BLaER1 treated with 17β-estradiol and CSF1 and Interleukin-3, amounts not matched to agents 10 nM and 100 nM (cell line): ENCODE measurements at regions not wholly inside any gene's neighbourhood (a gene's known extent, or its start where the extent isn't known, plus 50 kb on each side); places are given as distances from the start of the nearest gene placed in this dataset.
A peak's percentile ranks its signal among the peaks of the same experiment; 100 is the strongest.
"Not testable (repeated sequence)": the region's sequence is repeated elsewhere in the genome, so short reads cannot be mapped to it uniquely, and the experiment has no call there.

Source experiments
- H3K27ac ChIP-seq, 11 experiments: shearing (Covaris generic); formaldehyde crosslinking; 2 replicates each; pipeline ENCODE4 v1.8.1; 2022
- H3K27me3 ChIP-seq, 11 experiments: shearing (Covaris generic); formaldehyde crosslinking; 2 replicates each; pipeline ENCODE4 v1.8.1; 2022
- H3K36me3 ChIP-seq, 11 experiments: shearing (Covaris generic); formaldehyde crosslinking; 2 replicates each; pipeline ENCODE4 v1.8.1; 2022
- H3K4me1 ChIP-seq, 10 experiments: shearing (Covaris generic); formaldehyde crosslinking; 2 replicates each; pipeline ENCODE4 v1.8.1; 2022
- H3K4me2 ChIP-seq, 11 experiments: shearing (Covaris generic); formaldehyde crosslinking; 2 replicates each; pipeline ENCODE4 v1.8.1; 2022
- H3K4me3 ChIP-seq, 10 experiments: shearing (Covaris generic); formaldehyde crosslinking; 2 replicates each; pipeline ENCODE4 v1.8.1; 2022
- H3K9ac ChIP-seq, 11 experiments: shearing (Covaris generic); formaldehyde crosslinking; 2 replicates each; pipeline ENCODE4 v1.8.1; 2022
- H3K9me3 ChIP-seq, 11 experiments: shearing (Covaris generic); formaldehyde crosslinking; replicated peaks in 1 of 11; 2 replicates each; pipeline ENCODE4 v1.8.1; 2022
- H4K20me1 ChIP-seq, 11 experiments: shearing (Covaris generic); formaldehyde crosslinking; 2 replicates each; pipeline ENCODE4 v1.8.1; 2022

- H3K4me2 ChIP-seq: not testable (repeated sequence)
These were observed 158.4 kb upstream of the ZNF469 start for GRCh38 chr16:88224131-88224898.

GRCh38 chr16:88225640-88226230, 157.0 kb upstream of the ZNF469 start:
- peaks cover 0 to 38% (median 0%) of the 10 kb centered on the region in 11 experiments; a peak in 7 of 22 replicates for H3K9me3 ChIP-seq
- H3K36me3 ChIP-seq, H3K27me3 ChIP-seq, H3K27ac ChIP-seq, H3K9ac ChIP-seq, H4K20me1 ChIP-seq, H3K4me3 ChIP-seq, H3K4me2 ChIP-seq: not testable (repeated sequence)
- H3K4me1 ChIP-seq: peaks cover 9 to 19% (median 10%) of the 10 kb centered on the region in 10 experiments; a peak in 18 of 20 replicates

More at GRCh38 chr16:88224131-88224898, 158.4 kb upstream of the ZNF469 start:
- not testable (repeated sequence) for H3K9ac ChIP-seq, H3K36me3 ChIP-seq, H3K4me3 ChIP-seq, H3K27ac ChIP-seq, H3K27me3 ChIP-seq, H4K20me1 ChIP-seq
- peaks cover 9 to 12% (median 11%) of the 10 kb centered on the region in 10 experiments; a peak in 17 of 20 replicates for H3K4me1 ChIP-seq
- peaks cover 0 to 38% (median 0%) of the 10 kb centered on the region in 11 experiments; a peak in 7 of 22 replicates for H3K9me3 ChIP-seq

GRCh38 chr16:88226302-88226701, 156.5 kb upstream of the ZNF469 start:
- not testable (repeated sequence) for H3K36me3 ChIP-seq, H3K4me2 ChIP-seq, H3K4me3 ChIP-seq, H3K27ac ChIP-seq, H3K9ac ChIP-seq, H4K20me1 ChIP-seq
- H3K4me1 ChIP-seq: peaks cover 3 to 14% (median 4%) of the 10 kb centered on the region in 10 experiments; a peak in 17 of 20 replicates
- H3K9me3 ChIP-seq: peaks cover 0 to 38% (median 0%) of the 10 kb centered on the region in 11 experiments; a peak in 7 of 22 replicates
- H3K27me3 ChIP-seq: peaks cover 0 to 15% (median 0%) of the 10 kb centered on the region in 11 experiments; a peak in 6 of 22 replicates

GRCh38 chr16:88227026-88227721, 155.6 kb upstream of the ZNF469 start:
- Histone ChIP-seq H3K9me3 (peaks cover 0 to 38% (median 0%) of the 10 kb centered on the region in 11 experiments; a peak in 7 of 22 replicates), H3K27me3 (peaks cover 0 to 15% (median 0%) of the 10 kb centered on the region in 11 experiments; a peak in 6 of 22 replicates)
- H3K27ac ChIP-seq, H3K4me1 ChIP-seq, H3K4me3 ChIP-seq, H4K20me1 ChIP-seq, H3K4me2 ChIP-seq, H3K36me3 ChIP-seq, H3K9ac ChIP-seq: not testable (repeated sequence)

GRCh38 chr16:88227722-88228482, 154.9 kb upstream of the ZNF469 start:
- not testable (repeated sequence) for H3K9ac ChIP-seq, H3K27ac ChIP-seq, H4K20me1 ChIP-seq, H3K4me2 ChIP-seq, H3K36me3 ChIP-seq, H3K4me3 ChIP-seq, H3K4me1 ChIP-seq
- peaks cover 0 to 15% (median 0%) of the 10 kb centered on the region in 11 experiments; a peak in 6 of 22 replicates for H3K27me3 ChIP-seq
- H3K9me3 ChIP-seq: peaks cover 0 to 31% (median 0%) of the 10 kb centered on the region in 11 experiments; a peak in 7 of 22 replicates

GRCh38 chr16:88228751-88229150, 154.0 kb upstream of the ZNF469 start:
- not testable (repeated sequence) for H3K9ac ChIP-seq, H4K20me1 ChIP-seq, H3K4me2 ChIP-seq, H3K27ac ChIP-seq, H3K4me3 ChIP-seq, H3K36me3 ChIP-seq
- H3K9me3 ChIP-seq: peaks cover 0 to 23% (median 0%) of the 10 kb centered on the region in 11 experiments; a peak in 7 of 22 replicates
- peaks cover 0 to 15% (median 0%) of the 10 kb centered on the region in 11 experiments; a peak in 6 of 22 replicates for H3K27me3 ChIP-seq
- peaks cover 0 to 10% (median 7%) of the 10 kb centered on the region in 10 experiments; a peak in 11 of 20 replicates for H3K4me1 ChIP-seq

GRCh38 chr16:88229710-88230109, 153.0 kb upstream of the ZNF469 start:
- not testable (repeated sequence) for H3K4me3 ChIP-seq, H4K20me1 ChIP-seq, H3K27ac ChIP-seq, H3K9ac ChIP-seq, H3K36me3 ChIP-seq
- Histone ChIP-seq H3K27me3 (peaks cover 0 to 15% (median 0%) of the 10 kb centered on the region in 11 experiments; a peak in 6 of 22 replicates), H3K9me3 (peaks cover 0 to 13% (median 0%) of the 10 kb centered on the region in 11 experiments; a peak in 5 of 22 replicates), H3K4me1 (peaks cover 0 to 10% (median 7%) of the 10 kb centered on the region in 10 experiments; a peak in 11 of 20 replicates), H3K4me2 (peak overlapping the region in 2 of 11 experiments; percentile 33 to 38; a peak in 2 of 22 replicates)

GRCh38 chr16:88230276-88230966, 152.3 kb upstream of the ZNF469 start:
- H3K9me3 ChIP-seq, H4K20me1 ChIP-seq, H3K27ac ChIP-seq, H3K4me3 ChIP-seq, H3K36me3 ChIP-seq, H3K9ac ChIP-seq: not testable (repeated sequence)
- peaks cover 0 to 10% (median 7%) of the 10 kb centered on the region in 10 experiments; a peak in 11 of 20 replicates for H3K4me1 ChIP-seq
- peaks cover 0 to 15% (median 0%) of the 10 kb centered on the region in 11 experiments; a peak in 6 of 22 replicates for H3K27me3 ChIP-seq
- peak overlapping the region in 5 of 11 experiments; percentile 11 to 50 (median 33); a peak in 6 of 22 replicates for H3K4me2 ChIP-seq

GRCh38 chr16:88230967-88231615, 151.7 kb upstream of the ZNF469 start:
- H4K20me1 ChIP-seq, H3K4me3 ChIP-seq, H3K4me2 ChIP-seq, H3K9me3 ChIP-seq, H3K9ac ChIP-seq, H3K36me3 ChIP-seq, H3K27ac ChIP-seq: not testable (repeated sequence)
- Histone ChIP-seq H3K4me1 (peaks cover 0 to 10% (median 7%) of the 10 kb centered on the region in 10 experiments; a peak in 11 of 20 replicates), H3K27me3 (peaks cover 0 to 15% (median 0%) of the 10 kb centered on the region in 11 experiments; a peak in 6 of 22 replicates)

- not testable (repeated sequence) for H3K4me2 ChIP-seq, H3K36me3 ChIP-seq, H3K9me3 ChIP-seq, H3K9ac ChIP-seq, H3K27ac ChIP-seq, H3K4me3 ChIP-seq, H4K20me1 ChIP-seq
- Histone ChIP-seq H3K27me3 (peaks cover 0 to 15% (median 0%) of the 10 kb centered on the region in 11 experiments; a peak in 6 of 22 replicates), H3K4me1 (peaks cover 0 to 10% (median 7%) of the 10 kb centered on the region in 10 experiments; a peak in 11 of 20 replicates)
These were observed 150.9 kb upstream of the ZNF469 start for GRCh38 chr16:88231839-88232238.

GRCh38 chr16:88232401-88233258, 150.1 kb upstream of the ZNF469 start:
- not testable (repeated sequence) for H3K9me3 ChIP-seq, H3K36me3 ChIP-seq, H3K27ac ChIP-seq, H3K4me3 ChIP-seq, H4K20me1 ChIP-seq, H3K9ac ChIP-seq
- peak overlapping the region in 3 of 11 experiments; percentile 45 to 52 (median 46); a peak in 5 of 22 replicates for H3K4me2 ChIP-seq
- peaks cover 0 to 18% (median 3%) of the 10 kb centered on the region in 11 experiments; a peak in 8 of 22 replicates for H3K27me3 ChIP-seq
- H3K4me1 ChIP-seq: peaks cover 0 to 10% (median 7%) of the 10 kb centered on the region in 10 experiments; a peak in 11 of 20 replicates
